CD14-positive monocyte (primary cell): ENCODE measurements at regions not wholly inside any gene's neighbourhood (a gene's known extent, or its start where the extent isn't known, plus 50 kb on each side); places are given as distances from the start of the nearest gene placed in this dataset.

Experiments used
- DNase-seq, 3 donors: peaks; one replicate each; pipeline ENCODE4 v3.0.0-alpha.2; 2011 to 2022
- H2AFZ ChIP-seq: 2 replicates; pipeline ENCODE4 v1.6.0; 2012; ENCODE audit warnings: mild to moderate bottlenecking, low read depth, low read length, inconsistent platforms; ENCODE audit not compliant: insufficient read depth, poor library complexity, severe bottlenecking
- H3K27ac ChIP-seq, 2 donors: 1 replicate in 1 of 2; 2 replicates in 1 of 2; pipeline ENCODE4 v1.5.1; 2012 to 2013; ENCODE audit warnings: low read length in 2 of 2, control low read depth in 1 of 2, inconsistent platforms in 1 of 2, low read depth in 1 of 2, mild to moderate bottlenecking in 1 of 2
- H3K27me3 ChIP-seq, 2 donors: one replicate each; pipeline versions ENCODE4 v1.6.0 to v1.6.1; 2011 to 2013; ENCODE audit warnings: low read length in 2 of 2; ENCODE audit not compliant: control insufficient read depth in 2 of 2, insufficient read depth in 2 of 2
- H3K36me3 ChIP-seq, 2 donors: replicated peaks in 1 of 2; 1 replicate in 1 of 2; 2 replicates in 1 of 2; pipeline versions ENCODE4 v1.5.1 to v1.6.1; 2012 to 2013; ENCODE audit warnings: low read length in 2 of 2, control low read depth in 1 of 2, inconsistent platforms in 1 of 2, mild to moderate bottlenecking in 1 of 2; ENCODE audit not compliant: insufficient read depth in 2 of 2, control insufficient read depth in 1 of 2
- H3K4me1 ChIP-seq, 2 donors: 1 replicate in 1 of 2; 2 replicates in 1 of 2; pipeline versions ENCODE4 v1.5.1 to v1.6.1; 2012 to 2013; ENCODE audit warnings: low read length in 2 of 2, control low read depth in 1 of 2, inconsistent platforms in 1 of 2, mild to moderate bottlenecking in 1 of 2, moderate library complexity in 1 of 2; ENCODE audit not compliant: insufficient read depth in 2 of 2, control insufficient read depth in 1 of 2
- H3K4me2 ChIP-seq: replicated peaks from 2 replicates; pipeline ENCODE3; 2012; ENCODE audit warnings: low read length, moderate library complexity, mild to moderate bottlenecking; ENCODE audit not compliant: poor library complexity, severe bottlenecking; ENCODE audit errors: extremely low read depth
- H3K4me3 ChIP-seq, 3 experiments: fragments of 200-600 bp in 1 of 3; sonication (generic) in 1 of 3; replicated peaks in 1 of 3; 1 replicate in 2 of 3; 2 replicates in 1 of 3; pipeline ENCODE4 v1.5.1; 2011 to 2013; ENCODE audit warnings: low read length in 3 of 3, mild to moderate bottlenecking in 3 of 3, control low read depth in 2 of 3, low read depth in 2 of 3, inconsistent platforms in 1 of 3, moderate library complexity in 1 of 3
- H3K79me2 ChIP-seq: 2 replicates; pipeline ENCODE4 v1.6.0; 2012; ENCODE audit warnings: mild to moderate bottlenecking, control low read depth, inconsistent platforms, low read length, moderate library complexity; ENCODE audit not compliant: insufficient read depth
- H3K9ac ChIP-seq: 2 replicates; pipeline ENCODE4 v1.6.0; 2017; ENCODE audit warnings: low read length, mild to moderate bottlenecking; ENCODE audit not compliant: insufficient read depth, poor library complexity, severe bottlenecking
- H3K9me3 ChIP-seq, 2 donors: replicated peaks in 1 of 2; 1 replicate in 1 of 2; 2 replicates in 1 of 2; pipeline versions ENCODE4 v1.5.1 to v1.6.1; 2012 to 2013; ENCODE audit warnings: low read length in 2 of 2, control low read depth in 1 of 2; ENCODE audit not compliant: control insufficient read depth in 1 of 2, insufficient read depth in 1 of 2
- H4K20me1 ChIP-seq: 2 replicates; pipeline ENCODE4 v1.6.0; 2012; ENCODE audit warnings: mild to moderate bottlenecking, low read length, control low read depth, moderate library complexity; ENCODE audit not compliant: insufficient read depth
- H3K27ac Mint-ChIP-seq, 7 donors: one replicate each; pipeline ENCODE4 v1.8.0; 2020; ENCODE audit warnings: mild to moderate bottlenecking in 7 of 7, mixed read lengths in 7 of 7, moderate library complexity in 6 of 7, inconsistent platforms in 2 of 7
- H3K27me3 Mint-ChIP-seq, 3 donors: one replicate each; pipeline ENCODE4 v1.8.0; 2021 to 2022; ENCODE audit warnings: low read depth in 3 of 3, mild to moderate bottlenecking in 3 of 3, mixed read lengths in 3 of 3, moderate library complexity in 3 of 3, inconsistent platforms in 1 of 3
- H3K36me3 Mint-ChIP-seq, 2 donors: one replicate each; pipeline ENCODE4 v1.8.0; 2020; ENCODE audit warnings: mixed read lengths in 2 of 2, inconsistent platforms in 1 of 2, mild to moderate bottlenecking in 1 of 2
- H3K4me1 Mint-ChIP-seq: one replicate; pipeline ENCODE4 v1.8.0; 2020; ENCODE audit warnings: mild to moderate bottlenecking, mixed read lengths
- H3K4me3 Mint-ChIP-seq, 2 donors: one replicate each; pipeline ENCODE4 v1.8.0; 2020; ENCODE audit warnings: mild to moderate bottlenecking in 2 of 2, mixed read lengths in 2 of 2, moderate library complexity in 1 of 2
- H3K9me3 Mint-ChIP-seq, 7 donors: one replicate each; pipeline ENCODE4 v1.8.0; 2020 to 2022; ENCODE audit warnings: mixed read lengths in 7 of 7, mild to moderate bottlenecking in 6 of 7, moderate library complexity in 6 of 7, inconsistent platforms in 2 of 7
- CTCF ChIP-seq: fragments of 200-600 bp; IDR thresholded peaks from one replicate; pipeline ENCODE4 v1.8.0; 2022; ENCODE audit warnings: antibody characterized with exemption, mild to moderate bottlenecking
- WGBS: methylation state at CpG from one replicate; pipeline ENCODE4 v1.1.5; 2013; ENCODE audit warnings: missing lambda C conversion rate; ENCODE audit not compliant: insufficient coverage; 5-methylcytosine and 5-hydroxymethylcytosine counted together
- intact Hi-C, 2 donors: fragments of 100-400 bp; cut with micrococcal nuclease; formaldehyde crosslinking; loops; one replicate each; pipeline versions ENCODE4 v1.15.0 to v1.15.1; 2023

GRCh38 chr6:164243012-164243610, 828.6 kb downstream of the QKI start:
- intact Hi-C loops: no loop called here
- H2AFZ ChIP-seq: no peak overlapping the region
- H3K9me3 ChIP-seq: peaks cover 16 to 31% of the 10 kb centered on the region in 2 donors
- Mint-ChIP-seq H3K4me1 (no peaks in the 10 kb centered on the region), H3K4me3 (no peak overlapping the region), H3K9me3 (peaks cover 6 to 34% (median 10%) of the 10 kb centered on the region in 7 donors), H3K36me3 (no peaks in the 10 kb centered on the region), H3K27ac (no peak overlapping the region), H3K27me3 (peaks cover 0 to 5% (median 0%) of the 10 kb centered on the region in 3 donors)
- no peak overlapping the region for H3K4me3 ChIP-seq
- DNase-seq: no peak
- no peaks in the 10 kb centered on the region for H4K20me1 ChIP-seq
- no peaks in the 10 kb centered on the region for H3K36me3 ChIP-seq
- no peaks in the 10 kb centered on the region for H3K79me2 ChIP-seq
- no peak overlapping the region for H3K4me2 ChIP-seq
- no peak for TF ChIP-seq CTCF
- no peak overlapping the region for H3K27ac ChIP-seq
- H3K27me3 ChIP-seq: no peaks in the 10 kb centered on the region
- WGBS: 100% methylated on average over 2 of the region's 6 CpGs
- H3K9ac ChIP-seq: no peak overlapping the region
- H3K4me1 ChIP-seq: no peaks in the 10 kb centered on the region

- Histone ChIP-seq H3K27me3 (no peaks in the 10 kb centered on the region), H3K79me2 (no peaks in the 10 kb centered on the region), H3K36me3 (no peaks in the 10 kb centered on the region), H2AFZ (no peak overlapping the region), H3K4me3 (no peak overlapping the region), H3K9me3 (peaks cover 0 to 18% of the 10 kb centered on the region in 2 donors), H4K20me1 (no peaks in the 10 kb centered on the region), H3K4me2 (no peak overlapping the region), H3K9ac (no peak overlapping the region), H3K27ac (no peak overlapping the region), H3K4me1 (no peaks in the 10 kb centered on the region)
- intact Hi-C loops: no loop called here
- no peaks in the 10 kb centered on the region for H3K4me1 Mint-ChIP-seq
- peaks cover 0 to 14% (median 4%) of the 10 kb centered on the region in 7 donors for H3K9me3 Mint-ChIP-seq
- 91% methylated on average over 6 of the region's 9 CpGs for WGBS
- peaks cover 0 to 2% (median 0%) of the 10 kb centered on the region in 3 donors for H3K27me3 Mint-ChIP-seq
- no peak overlapping the region for H3K27ac Mint-ChIP-seq
- H3K36me3 Mint-ChIP-seq: no peaks in the 10 kb centered on the region
- no peak for TF ChIP-seq CTCF
- H3K4me3 Mint-ChIP-seq: no peak overlapping the region
- no peak for DNase-seq
Measured at GRCh38 chr6:164230804-164231203, 816.3 kb downstream of the QKI start.
